Smooth muscle cell (in vitro differentiated cells): ENCODE measurements at regions not wholly inside any gene's neighbourhood (a gene's known extent, or its start where the extent isn't known, plus 50 kb on each side); places are given as distances from the start of the nearest gene placed in this dataset.

Source experiments
- DNase-seq: peaks from one replicate; lab custom pipeline; 2025; ENCODE audit not compliant: unreplicated experiment; lab: John Stamatoyannopoulos, UW
- H2AFZ ChIP-seq: fragments of 200-600 bp; sonication (generic); 2 replicates; pipeline ENCODE4 v1.6.0; 2016; ENCODE audit warnings: antibody characterized with exemption, low read depth, mild to moderate bottlenecking
- H3F3A ChIP-seq: fragments of 200-600 bp; sonication (generic); 2 replicates; pipeline ENCODE4 v1.6.0; 2017; ENCODE audit warnings: antibody characterized with exemption, low read depth
- H3K27ac ChIP-seq: fragments of 200-600 bp; sonication (generic); 2 replicates; pipeline ENCODE4 v1.5.1; 2016; ENCODE audit warnings: low read depth, mild to moderate bottlenecking
- H3K27me3 ChIP-seq: fragments of 200-600 bp; sonication (generic); 2 replicates; pipeline ENCODE4 v1.6.1; 2016; ENCODE audit warnings: low read depth, mild to moderate bottlenecking
- H3K36me3 ChIP-seq: fragments of 200-600 bp; sonication (generic); 2 replicates; pipeline ENCODE4 v1.5.1; 2016; ENCODE audit warnings: low read depth
- H3K4me1 ChIP-seq: fragments of 200-600 bp; sonication (generic); 2 replicates; pipeline ENCODE4 v1.5.1; 2016; ENCODE audit warnings: low read depth
- H3K4me2 ChIP-seq: fragments of 200-600 bp; sonication (generic); 2 replicates; pipeline ENCODE4 v1.6.0; 2016; ENCODE audit warnings: mild to moderate bottlenecking
- H3K4me3 ChIP-seq: fragments of 200-600 bp; sonication (generic); 2 replicates; pipeline ENCODE4 v1.5.1; 2016; ENCODE audit warnings: mild to moderate bottlenecking
- H3K79me2 ChIP-seq: fragments of 200-600 bp; sonication (generic); 2 replicates; pipeline ENCODE4 v1.6.0; 2016; ENCODE audit warnings: low read depth, mild to moderate bottlenecking
- H3K9ac ChIP-seq: fragments of 200-600 bp; sonication (generic); 2 replicates; pipeline ENCODE4 v1.6.0; 2016; ENCODE audit warnings: low read depth
- H3K9me3 ChIP-seq: fragments of 200-600 bp; sonication (generic); replicated peaks from 2 replicates; pipeline ENCODE4 v1.5.1; 2016; ENCODE audit warnings: low read depth
- H4K20me1 ChIP-seq: fragments of 200-600 bp; sonication (generic); 2 replicates; pipeline ENCODE4 v1.6.0; 2016; ENCODE audit warnings: low read depth
- WGBS: methylation state at CpG from one replicate; pipeline ENCODE4 v1.1.7; 2016; ENCODE audit warnings: low lambda C conversion rate; 5-methylcytosine and 5-hydroxymethylcytosine counted together
- TF ChIP-seq, protein P1 (sequence below): fragments of 200-600 bp; sonication (generic); IDR thresholded peaks from 2 replicates; pipeline ENCODE4 v1.5.1; 2017; ENCODE audit warnings: borderline replicate concordance, mild to moderate bottlenecking, antibody characterized with exemption; ENCODE audit not compliant: insufficient read depth, poor library complexity, severe bottlenecking

DNA sequence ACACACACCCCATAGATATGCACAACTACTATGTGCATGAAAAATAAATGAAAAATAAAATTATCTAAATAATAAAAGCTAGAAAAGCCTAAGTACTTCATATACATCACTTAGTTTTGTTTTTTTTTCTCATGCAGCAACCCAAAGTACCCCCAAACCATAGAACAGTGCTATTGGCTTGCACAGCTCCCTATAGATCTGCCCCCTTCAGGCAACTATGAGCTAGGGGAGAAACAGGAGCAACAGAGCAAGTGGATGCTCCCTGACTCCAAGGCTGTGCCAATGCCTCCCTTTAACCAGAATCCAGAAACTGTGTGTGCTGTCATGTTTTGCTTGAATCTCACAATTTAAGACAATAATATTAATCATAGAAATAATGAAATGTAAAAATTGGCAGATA, 605.5 kb downstream of the TOX3 start:
- Histone ChIP-seq H3K4me1 (no peaks in the 10 kb centered on the region), H3K79me2 (no peaks in the 10 kb centered on the region), H3F3A (no peaks in the 10 kb centered on the region), H4K20me1 (no peaks in the 10 kb centered on the region), H3K27me3 (peaks cover 6% of the 10 kb centered on the region), H3K9ac (no peak overlapping the region), H3K36me3 (no peaks in the 10 kb centered on the region), H3K9me3 (no peaks in the 10 kb centered on the region), H3K4me2 (no peak overlapping the region), H2AFZ (no peak overlapping the region), H3K27ac (no peak overlapping the region), H3K4me3 (no peak overlapping the region)
- TF ChIP-seq, protein P1, sequence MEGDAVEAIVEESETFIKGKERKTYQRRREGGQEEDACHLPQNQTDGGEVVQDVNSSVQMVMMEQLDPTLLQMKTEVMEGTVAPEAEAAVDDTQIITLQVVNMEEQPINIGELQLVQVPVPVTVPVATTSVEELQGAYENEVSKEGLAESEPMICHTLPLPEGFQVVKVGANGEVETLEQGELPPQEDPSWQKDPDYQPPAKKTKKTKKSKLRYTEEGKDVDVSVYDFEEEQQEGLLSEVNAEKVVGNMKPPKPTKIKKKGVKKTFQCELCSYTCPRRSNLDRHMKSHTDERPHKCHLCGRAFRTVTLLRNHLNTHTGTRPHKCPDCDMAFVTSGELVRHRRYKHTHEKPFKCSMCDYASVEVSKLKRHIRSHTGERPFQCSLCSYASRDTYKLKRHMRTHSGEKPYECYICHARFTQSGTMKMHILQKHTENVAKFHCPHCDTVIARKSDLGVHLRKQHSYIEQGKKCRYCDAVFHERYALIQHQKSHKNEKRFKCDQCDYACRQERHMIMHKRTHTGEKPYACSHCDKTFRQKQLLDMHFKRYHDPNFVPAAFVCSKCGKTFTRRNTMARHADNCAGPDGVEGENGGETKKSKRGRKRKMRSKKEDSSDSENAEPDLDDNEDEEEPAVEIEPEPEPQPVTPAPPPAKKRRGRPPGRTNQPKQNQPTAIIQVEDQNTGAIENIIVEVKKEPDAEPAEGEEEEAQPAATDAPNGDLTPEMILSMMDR = no peak
- DNase-seq = no peak

DNA sequence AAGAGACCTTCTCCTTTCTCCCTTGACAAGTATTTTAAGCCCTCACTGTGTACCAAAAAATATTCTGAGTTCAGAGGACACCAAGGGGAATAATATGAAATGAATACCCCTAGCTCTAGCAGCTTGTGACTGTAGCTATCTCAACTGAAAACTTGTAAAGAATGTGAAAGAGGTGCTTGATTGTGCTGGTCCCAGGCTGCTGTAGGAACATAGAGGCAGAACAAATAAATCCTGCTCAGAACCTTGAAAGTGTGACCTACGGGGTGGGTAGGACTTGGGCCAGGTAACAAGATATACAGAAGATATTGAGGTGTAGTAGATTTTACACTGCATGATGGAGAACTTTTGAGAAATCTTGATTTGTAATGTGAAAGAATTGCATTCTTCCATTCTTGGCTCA, 606.8 kb downstream of the TOX3 start:
- H2AFZ ChIP-seq = no peak overlapping the region
- no peak for DNase-seq
- H3K36me3 ChIP-seq = no peaks in the 10 kb centered on the region
- no peak overlapping the region for H3K9ac ChIP-seq
- TF ChIP-seq, protein P1 = no peak
- 88% methylated on average over 1 of the region's 1 CpG for WGBS
- H3K79me2 ChIP-seq = no peaks in the 10 kb centered on the region
- no peak overlapping the region for H3K27ac ChIP-seq
- H3K4me2 ChIP-seq = no peak overlapping the region
- no peaks in the 10 kb centered on the region for H4K20me1 ChIP-seq
- no peaks in the 10 kb centered on the region for H3K4me1 ChIP-seq
- H3K9me3 ChIP-seq = no peaks in the 10 kb centered on the region
- peaks cover under 1% of the 10 kb centered on the region for H3K27me3 ChIP-seq
- no peaks in the 10 kb centered on the region for H3F3A ChIP-seq
- no peak overlapping the region for H3K4me3 ChIP-seq

DNA sequence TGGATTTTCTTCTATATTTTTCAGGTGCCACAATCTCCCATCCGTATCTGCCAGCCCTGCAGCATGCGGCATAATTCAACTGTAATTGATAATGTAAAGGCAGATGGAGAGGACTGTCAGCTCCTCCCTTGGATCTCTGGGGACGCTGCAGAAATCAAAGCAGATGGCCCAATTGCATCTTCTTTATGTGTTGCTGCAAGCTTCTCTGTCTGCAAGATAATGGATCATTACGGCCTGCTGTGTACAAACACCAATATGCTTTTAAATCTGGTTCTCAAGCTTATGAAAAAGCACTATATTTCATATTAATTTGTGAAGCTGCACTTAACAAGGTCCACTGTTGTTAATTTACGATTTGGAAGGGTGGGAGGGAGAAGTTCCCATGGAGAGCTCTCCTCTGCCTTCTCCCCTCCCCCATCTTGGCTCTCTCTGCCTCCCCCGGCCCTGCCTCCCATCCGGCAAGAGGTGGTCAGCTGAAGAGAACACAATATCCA, 607.5 kb downstream of the TOX3 start:
- Histone ChIP-seq H3K79me2 (no peaks in the 10 kb centered on the region), H3K4me3 (no peak overlapping the region), H3K4me2 (no peak overlapping the region), H3K9ac (no peak overlapping the region), H3K27ac (no peak overlapping the region), H3K9me3 (no peaks in the 10 kb centered on the region), H3K4me1 (no peaks in the 10 kb centered on the region), H3F3A (no peaks in the 10 kb centered on the region), H3K36me3 (no peaks in the 10 kb centered on the region), H2AFZ (no peak overlapping the region), H3K27me3 (no peaks in the 10 kb centered on the region), H4K20me1 (no peaks in the 10 kb centered on the region)
- TF ChIP-seq, protein P1 = no peak
- WGBS = 69% methylated on average over 7 of the region's 7 CpGs
- DNase-seq = no peak

DNA sequence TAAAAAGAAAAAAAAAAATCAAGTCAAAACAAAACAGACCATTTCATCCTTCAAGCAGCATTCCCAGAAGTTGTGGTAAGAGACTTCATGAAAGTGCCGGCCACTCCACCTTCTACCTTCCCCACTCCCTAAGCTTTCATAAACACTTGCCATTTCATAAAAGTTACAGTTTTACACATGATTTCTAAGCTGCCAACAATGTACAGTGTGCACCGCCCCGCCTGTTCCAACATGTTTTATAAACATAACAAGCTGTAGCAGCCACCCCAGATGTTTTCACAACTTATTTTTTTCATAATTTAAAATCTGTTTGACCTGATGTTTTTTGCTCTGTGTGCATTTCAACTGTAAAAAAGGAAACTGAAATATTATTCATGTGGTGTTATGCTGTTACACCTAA, 608.1 kb downstream of the TOX3 start:
- H3K27ac ChIP-seq = no peak overlapping the region
- DNase-seq = no peak
- no peak overlapping the region for H3K4me2 ChIP-seq

More for the DNA sequence above, 608.1 kb downstream of the TOX3 start:
- Histone ChIP-seq H3K4me3 (no peak overlapping the region), H3K4me1 (no peaks in the 10 kb centered on the region), H3K9ac (no peak overlapping the region), H3F3A (no peaks in the 10 kb centered on the region), H3K36me3 (no peaks in the 10 kb centered on the region), H4K20me1 (no peaks in the 10 kb centered on the region), H2AFZ (no peak overlapping the region), H3K9me3 (no peaks in the 10 kb centered on the region), H3K79me2 (no peaks in the 10 kb centered on the region), H3K27me3 (no peaks in the 10 kb centered on the region)
- TF ChIP-seq, protein P1 = no peak
- WGBS = 96% methylated on average over 3 of the region's 3 CpGs
